ENCODE measurements at regions not wholly inside any gene's neighbourhood (a gene's known extent, or its start where the extent isn't known, plus 50 kb on each side); places are given as distances from the start of the nearest gene placed in this dataset.

GRCh38 chr2:41663056-41663455 is 384.8 kb upstream of the PKDCC start:
- no peak for TF ChIP-seq CTCF (IDR thresholded peaks at IDR 0.05)
- TF ChIP-seq POLR2A (IDR thresholded peaks at IDR 0.05) = no peak
- no peak for TF ChIP-seq POLR2AphosphoS5 (IDR thresholded peaks at IDR 0.05)
- TF ChIP-seq EP300 (IDR thresholded peaks at IDR 0.05) = no peak

Measured in sigmoid colon (tissue), 4 donors.